DMS79 treated with DMSO at 0.1 percent for 48 hours (cell line): ENCODE measurements at regions not wholly inside any gene's neighbourhood (a gene's known extent, or its start where the extent isn't known, plus 50 kb on each side); places are given as distances from the start of the nearest gene placed in this dataset.
"Not testable (repeated sequence)": the region's sequence is repeated elsewhere in the genome, so short reads cannot be mapped to it uniquely, and the experiment has no call there.

Experiments used
- DNase-seq: peaks from one replicate; lab custom pipeline; 2025; lab: John Stamatoyannopoulos, UW

- DNase-seq: no peak
Observed at GRCh38 chr10:6925146-6925545, 345.1 kb upstream of the PRKCQ start.

GRCh38 chr10:6924166-6924565 lies 344.1 kb upstream of the PRKCQ start:
- DNase-seq: no peak

GRCh38 chr10:6921026-6921425 lies 340.9 kb upstream of the PRKCQ start:
- DNase-seq: not testable (repeated sequence)

- no peak for DNase-seq
Observed at GRCh38 chr10:6920072-6921019, 340.3 kb upstream of the PRKCQ start.

DNA sequence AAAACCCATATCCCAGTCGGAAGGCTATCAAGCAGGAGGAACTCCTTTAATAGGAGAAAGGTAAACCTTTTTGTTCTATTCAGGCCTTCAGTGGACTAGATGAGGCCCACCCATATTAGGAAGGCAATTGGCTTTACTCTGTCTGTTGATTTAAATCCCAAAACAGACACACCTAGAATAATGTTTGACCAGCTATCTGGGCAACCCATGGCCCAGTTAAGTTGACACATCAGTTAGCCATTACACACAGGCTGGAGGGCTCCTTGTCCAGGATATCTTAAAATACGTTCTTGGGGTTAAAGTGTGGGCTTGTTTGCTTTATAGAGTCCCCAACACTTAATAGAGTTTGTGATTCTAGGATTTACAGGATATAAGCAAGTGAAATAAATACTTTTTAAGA lies 339.0 kb upstream of the PRKCQ start:
- DNase-seq: no peak

- DNase-seq: no peak
Observed at GRCh38 chr10:6918305-6918704, 338.2 kb upstream of the PRKCQ start.

DNA sequence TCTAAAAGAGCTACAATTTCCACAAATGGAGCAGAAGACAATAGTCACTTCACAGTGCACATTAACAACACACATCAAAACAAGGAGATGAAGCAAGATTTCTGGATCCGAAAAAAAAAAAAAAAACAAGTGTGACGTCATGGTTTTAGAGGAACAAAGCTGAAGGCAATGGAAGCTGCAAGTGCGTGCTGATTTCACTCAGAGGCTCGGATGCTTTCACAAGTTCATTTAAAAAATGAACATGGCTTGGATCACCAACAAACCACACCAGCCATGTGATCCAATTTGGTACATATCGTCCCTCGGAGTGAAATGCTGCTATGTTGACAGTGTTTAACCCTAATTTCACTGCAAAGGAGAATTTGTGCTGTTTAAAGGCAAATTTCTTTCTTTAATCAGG lies 337.0 kb upstream of the PRKCQ start:
- DNase-seq: no peak

- DNase-seq: no peak
Observed at GRCh38 chr10:6916601-6917000, 336.5 kb upstream of the PRKCQ start.

DNA sequence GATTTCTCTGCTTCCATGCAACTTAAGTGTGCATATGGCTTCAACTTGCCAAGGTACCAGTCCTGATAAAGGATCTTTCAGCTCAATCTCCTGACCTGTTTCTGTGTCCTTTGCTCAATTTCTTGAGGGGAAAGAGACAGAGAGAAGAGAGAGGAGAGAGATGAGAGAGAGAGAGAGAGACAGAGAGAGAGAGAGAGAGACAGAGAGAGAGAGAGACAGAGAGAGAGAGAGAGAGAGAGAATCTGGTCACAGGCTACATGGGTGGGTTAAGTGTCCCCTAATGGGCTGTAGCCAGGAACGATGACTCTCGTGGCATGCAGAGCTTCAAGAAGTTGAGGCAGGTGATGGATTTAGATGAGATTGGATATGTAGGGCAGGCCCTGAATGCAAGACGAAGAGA lies 335.2 kb upstream of the PRKCQ start:
- no peak for DNase-seq

- DNase-seq: no peak
Observed at GRCh38 chr10:6912929-6913328, 332.9 kb upstream of the PRKCQ start.

- DNase-seq: no peak
Observed at GRCh38 chr10:6912424-6912823, 332.3 kb upstream of the PRKCQ start.

- DNase-seq: no peak
Observed at GRCh38 chr10:6912021-6912420, 331.9 kb upstream of the PRKCQ start.

DNA sequence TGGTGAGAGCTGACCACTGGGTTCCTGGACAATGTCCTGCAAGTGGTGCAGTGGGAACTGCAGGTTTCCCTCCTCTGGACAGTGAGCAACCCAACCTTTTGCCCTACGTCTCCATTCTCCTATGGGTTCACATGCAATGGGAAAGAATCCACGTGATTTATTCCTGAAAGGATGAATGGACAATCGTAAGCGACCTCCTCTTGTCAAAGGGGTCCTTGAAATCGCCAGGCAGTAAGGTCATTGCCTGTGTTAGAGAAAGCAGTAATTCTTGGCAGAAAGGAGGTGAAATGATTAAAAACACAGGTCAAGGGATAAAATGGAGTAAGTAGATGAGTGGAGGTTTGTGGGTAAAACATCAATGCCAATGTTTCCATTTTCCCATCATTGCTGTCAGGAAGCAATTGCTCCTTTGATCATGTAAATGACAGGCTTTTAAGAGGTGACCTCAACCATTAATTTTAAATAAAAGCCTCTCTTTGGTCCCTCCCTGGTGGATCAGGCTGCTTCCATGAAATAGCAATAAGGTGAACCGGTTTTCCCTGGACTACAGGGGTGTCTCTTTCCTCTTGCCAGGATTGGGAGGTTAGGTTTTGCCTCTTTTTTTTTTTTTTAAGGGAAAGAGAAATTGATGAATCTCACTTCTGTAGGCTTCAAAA lies 330.0 kb upstream of the PRKCQ start:
- DNase-seq: no peak

- no peak for DNase-seq
Observed at GRCh38 chr10:6907877-6908530, 327.9 kb upstream of the PRKCQ start.

GRCh38 chr10:6894405-6894804 lies 314.3 kb upstream of the PRKCQ start:
- DNase-seq: no peak

GRCh38 chr10:6892864-6893263 lies 312.8 kb upstream of the PRKCQ start:
- no peak for DNase-seq

GRCh38 chr10:6891924-6892323 lies 311.8 kb upstream of the PRKCQ start:
- no peak for DNase-seq

DNA sequence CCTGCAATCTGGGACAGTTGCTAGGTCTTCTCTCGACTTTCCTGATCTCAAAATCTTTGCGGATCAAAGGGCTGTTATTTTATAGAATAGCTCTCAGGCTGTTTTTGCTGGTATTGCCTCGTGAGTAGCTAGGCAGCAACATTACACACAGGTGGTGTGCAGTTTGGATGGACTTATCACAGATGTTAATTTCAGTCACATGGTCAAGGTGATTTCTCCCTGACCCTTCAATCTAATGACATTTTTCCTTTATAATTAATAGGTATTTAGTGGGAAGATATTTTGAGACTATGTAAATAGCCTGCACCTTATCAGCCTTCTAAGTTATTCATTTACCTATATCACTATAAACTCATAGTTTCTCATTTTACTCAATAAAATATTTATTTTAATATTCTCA lies 309.6 kb upstream of the PRKCQ start:
- no peak for DNase-seq

DNA sequence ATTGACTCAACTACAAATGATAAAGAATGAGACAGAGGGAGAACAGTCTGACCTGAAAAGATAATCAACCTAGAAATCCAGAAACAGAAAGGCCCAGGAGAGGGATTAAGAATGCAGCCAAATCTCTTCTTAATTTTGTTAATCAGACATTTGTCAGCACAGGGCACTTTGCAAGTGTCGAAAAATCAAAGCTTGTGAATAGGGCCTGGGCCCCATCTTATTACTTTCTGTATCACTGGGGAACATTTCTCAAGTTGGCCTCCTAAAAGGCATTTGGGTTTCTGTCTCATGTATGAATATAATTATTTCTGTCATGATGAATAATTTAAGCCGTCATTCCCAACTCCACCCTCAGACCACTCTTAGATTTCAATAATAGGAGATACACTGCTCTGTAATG lies 308.4 kb upstream of the PRKCQ start:
- no peak for DNase-seq

GRCh38 chr10:6885284-6885683 lies 305.2 kb upstream of the PRKCQ start:
- no peak for DNase-seq

DNA sequence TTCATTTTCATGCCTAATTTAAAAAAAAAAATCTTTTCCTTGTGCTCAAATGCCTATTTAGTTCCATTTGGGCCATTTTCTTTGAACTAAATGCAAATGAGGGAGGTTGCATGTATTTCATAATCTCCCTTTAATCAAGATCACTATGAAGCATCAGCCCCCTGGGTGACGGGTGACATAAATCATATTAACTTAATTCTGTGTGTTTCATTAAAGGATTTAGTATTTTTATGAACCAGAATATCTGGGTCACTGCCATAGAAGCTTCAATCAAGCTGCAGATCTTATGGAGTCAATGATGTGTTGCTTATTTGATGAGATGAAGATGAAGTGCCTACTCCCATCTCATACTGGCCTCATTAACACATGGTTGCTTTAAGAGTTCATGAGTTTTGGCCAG lies 301.9 kb upstream of the PRKCQ start:
- DNase-seq: no peak

DNA sequence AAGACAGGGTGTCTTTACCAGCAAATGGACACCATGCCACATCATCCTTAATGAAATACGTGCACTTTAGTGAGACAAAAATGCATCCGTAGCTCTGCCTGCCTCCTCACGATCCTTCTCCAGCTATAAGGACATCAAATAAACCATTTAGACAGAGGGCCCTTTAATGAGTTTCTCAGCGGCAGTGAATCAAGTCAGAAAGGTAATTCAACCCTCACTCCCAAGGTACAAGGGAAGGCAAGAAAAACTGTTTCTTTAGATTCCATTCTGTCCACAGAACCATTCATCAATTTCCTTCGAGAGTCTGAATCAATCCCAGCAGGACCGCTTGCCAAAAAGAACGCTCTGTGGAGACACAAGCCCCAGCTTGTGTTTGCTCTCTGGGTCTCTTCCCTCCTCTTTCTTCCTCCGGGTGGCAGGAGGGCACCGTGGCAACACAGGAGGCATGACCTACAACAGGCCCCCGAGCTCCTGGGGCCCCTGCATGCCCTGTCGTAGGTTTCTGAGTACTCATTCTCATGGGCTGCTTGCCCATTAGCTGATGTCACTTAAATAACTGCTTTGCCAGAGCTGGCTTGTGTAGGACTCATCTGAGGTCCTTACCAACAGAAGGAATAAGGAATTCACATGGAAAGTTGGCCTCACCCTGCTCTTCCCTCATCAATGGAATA lies 297.8 kb upstream of the PRKCQ start:
- DNase-seq: no peak
